Fibroblast of mammary gland (primary cell): ENCODE measurements at regions not wholly inside any gene's neighbourhood (a gene's known extent, or its start where the extent isn't known, plus 50 kb on each side); places are given as distances from the start of the nearest gene placed in this dataset.

Experiments used
- DNase-seq: peaks from one replicate; pipeline ENCODE4 v3.0.0-alpha.2; 2010; ENCODE audit warnings: low read depth
- H3K4me3 ChIP-seq: 2 replicates; pipeline ENCODE4 v1.5.1; 2011; ENCODE audit warnings: low read depth, mild to moderate bottlenecking, low read length, moderate library complexity; ENCODE audit not compliant: control insufficient read depth
- TF ChIP-seq, protein P1 (sequence below): conservative IDR thresholded peaks from 2 replicates; pipeline ENCODE4 v1.5.1; 2011; ENCODE audit warnings: low read depth, low read length, inconsistent platforms; ENCODE audit not compliant: control insufficient read depth, insufficient read depth

DNA sequence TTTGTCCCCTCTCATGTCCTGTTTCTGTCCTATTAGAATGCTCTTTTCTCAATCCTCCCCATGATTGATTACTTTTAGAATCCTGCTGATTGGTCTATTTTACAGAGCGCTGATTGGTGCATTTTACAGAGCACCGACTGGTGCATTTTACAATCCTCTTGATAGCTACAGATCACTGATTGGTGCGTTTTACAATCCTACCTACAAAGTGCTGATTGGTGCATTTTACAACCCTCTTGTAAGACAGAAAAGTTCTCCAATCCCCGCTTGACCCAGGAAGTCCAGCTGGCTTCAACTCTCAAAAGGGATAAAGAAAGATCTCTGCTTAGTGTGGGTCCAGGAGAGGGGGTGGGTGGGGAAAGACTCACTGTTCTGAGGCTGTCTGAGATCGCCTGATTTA, 71.3 kb downstream of the DHRS2 start:
- DNase-seq: no peak
- no peak overlapping the region for H3K4me3 ChIP-seq
- TF ChIP-seq, protein P1, sequence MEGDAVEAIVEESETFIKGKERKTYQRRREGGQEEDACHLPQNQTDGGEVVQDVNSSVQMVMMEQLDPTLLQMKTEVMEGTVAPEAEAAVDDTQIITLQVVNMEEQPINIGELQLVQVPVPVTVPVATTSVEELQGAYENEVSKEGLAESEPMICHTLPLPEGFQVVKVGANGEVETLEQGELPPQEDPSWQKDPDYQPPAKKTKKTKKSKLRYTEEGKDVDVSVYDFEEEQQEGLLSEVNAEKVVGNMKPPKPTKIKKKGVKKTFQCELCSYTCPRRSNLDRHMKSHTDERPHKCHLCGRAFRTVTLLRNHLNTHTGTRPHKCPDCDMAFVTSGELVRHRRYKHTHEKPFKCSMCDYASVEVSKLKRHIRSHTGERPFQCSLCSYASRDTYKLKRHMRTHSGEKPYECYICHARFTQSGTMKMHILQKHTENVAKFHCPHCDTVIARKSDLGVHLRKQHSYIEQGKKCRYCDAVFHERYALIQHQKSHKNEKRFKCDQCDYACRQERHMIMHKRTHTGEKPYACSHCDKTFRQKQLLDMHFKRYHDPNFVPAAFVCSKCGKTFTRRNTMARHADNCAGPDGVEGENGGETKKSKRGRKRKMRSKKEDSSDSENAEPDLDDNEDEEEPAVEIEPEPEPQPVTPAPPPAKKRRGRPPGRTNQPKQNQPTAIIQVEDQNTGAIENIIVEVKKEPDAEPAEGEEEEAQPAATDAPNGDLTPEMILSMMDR: no peak

DNA sequence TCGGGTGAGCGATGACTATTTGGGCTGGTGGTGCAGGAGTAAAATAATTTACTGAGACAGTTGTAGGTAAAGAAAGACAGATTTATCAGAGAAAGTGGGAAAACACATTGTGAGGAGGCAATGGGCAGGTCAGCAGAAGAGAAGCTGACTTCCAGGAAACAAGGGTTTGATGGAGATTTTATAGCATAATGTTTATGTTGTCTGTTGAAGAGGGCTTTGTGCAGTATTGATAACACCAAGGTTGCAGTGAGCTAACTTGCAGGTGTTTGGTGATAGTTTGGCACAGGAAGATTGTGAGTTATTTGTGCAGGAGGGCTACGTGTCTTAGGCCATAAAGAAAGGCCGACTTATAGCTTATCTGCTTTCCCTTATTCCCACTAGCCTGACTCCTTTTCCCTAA, 72.2 kb downstream of the DHRS2 start:
- TF ChIP-seq, protein P1: no peak
- no peak overlapping the region for H3K4me3 ChIP-seq
- DNase-seq: no peak

GRCh38 chr14:23709923-23710322, 73.8 kb downstream of the DHRS2 start:
- H3K4me3 ChIP-seq: no peak overlapping the region
- no peak for DNase-seq
- TF ChIP-seq, protein P1: no peak

- no peak overlapping the region for H3K4me3 ChIP-seq
- no peak for DNase-seq
- TF ChIP-seq, protein P1: no peak
Measured at GRCh38 chr14:23712287-23712686, 76.1 kb downstream of the DHRS2 start.

GRCh38 chr14:23719225-23719985, 83.2 kb downstream of the DHRS2 start:
- no peak for DNase-seq
- TF ChIP-seq, protein P1: no peak
- H3K4me3 ChIP-seq: no peak overlapping the region

DNA sequence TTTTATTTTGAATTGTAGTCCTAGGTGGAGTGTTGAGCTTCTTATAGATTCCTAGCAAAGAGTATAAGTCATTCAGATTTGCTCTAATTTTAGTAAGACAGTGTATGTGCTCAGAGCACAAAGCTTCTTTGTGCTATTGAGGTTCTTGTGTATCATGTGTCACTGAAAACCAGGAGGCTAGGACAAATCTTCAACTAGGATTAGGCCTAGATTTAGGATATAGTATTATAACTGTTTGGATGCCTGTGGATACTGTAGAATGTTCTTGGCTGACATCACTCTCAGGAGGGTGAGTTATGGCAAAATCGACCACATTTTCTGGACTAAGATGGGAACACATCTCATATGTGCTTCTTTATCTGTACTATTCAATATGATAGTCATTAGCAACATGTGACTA, 86.5 kb downstream of the DHRS2 start:
- TF ChIP-seq, protein P1: no peak
- DNase-seq: no peak
- H3K4me3 ChIP-seq: no peak overlapping the region
